ENCODE measurements at regions not wholly inside any gene's neighbourhood (a gene's known extent, or its start where the extent isn't known, plus 50 kb on each side); places are given as distances from the start of the nearest gene placed in this dataset.

- Mint-ChIP-seq H3K27ac (no peak overlapping the region), H3K9me3 (peaks cover 12% of the 10 kb centered on the region), H3K27me3 (ENCODE audit: low read depth) (no peaks in the 10 kb centered on the region), H3K4me1 (no peaks in the 10 kb centered on the region), H3K4me3 (no peak overlapping the region), H3K36me3 (no peaks in the 10 kb centered on the region)
- ATAC-seq, result no peak
- ChIA-PET CTCF (interaction anchor here (1.2 kb wide), 1 partner anchor 86 kb away, joined by 4 read pairs; no protein-coding TSS in a partner anchor), POLR2A (no interaction called here)
- DNase-seq (ENCODE audit: low spot score), result no peak
- TF ChIP-seq AFF4 (CRISPR knock-in tag; IDR thresholded peaks at IDR 0.05; ENCODE audit: borderline replicate concordance) (no peak), ZNF416 (CRISPR knock-in tag; IDR thresholded peaks at IDR 0.05) (no peak), ZNF232 (CRISPR knock-in tag; IDR thresholded peaks at IDR 0.05) (no peak), AR (CRISPR knock-in tag; IDR thresholded peaks at IDR 0.05) (no peak), SMAD4 (CRISPR knock-in tag; IDR thresholded peaks at IDR 0.05) (no peak)
Observed at GRCh38 chr15:94033683-94034020, 197.7 kb upstream of the MCTP2 start.

- no peak overlapping the region for H3K4me3 Mint-ChIP-seq
- peaks cover 7% of the 10 kb centered on the region for H3K9me3 Mint-ChIP-seq
- no peaks in the 10 kb centered on the region for H3K4me1 Mint-ChIP-seq
- no peak overlapping the region for H3K27ac Mint-ChIP-seq
- DNase-seq (ENCODE audit: low spot score) (no peak), ATAC-seq (no peak)
- no peaks in the 10 kb centered on the region for H3K27me3 Mint-ChIP-seq (ENCODE audit: low read depth)
- CTCF ChIA-PET, result interaction anchor here (1.2 kb wide), 1 partner anchor 87 kb away, joined by 4 read pairs; no protein-coding TSS in a partner anchor
- POLR2A ChIA-PET, result no interaction called here
- TF ChIP-seq ZNF396 (CRISPR knock-in tag; IDR thresholded peaks at IDR 0.05; ENCODE audit: borderline replicate concordance), result no peak
- TF ChIP-seq IRF2 (CRISPR knock-in tag; IDR thresholded peaks at IDR 0.05; ENCODE audit: borderline replicate concordance, low read depth), result no peak
- TF ChIP-seq E2F5 (CRISPR knock-in tag; IDR thresholded peaks at IDR 0.05), result no peak
- TF ChIP-seq ZSCAN18 (CRISPR knock-in tag; IDR thresholded peaks at IDR 0.05), result no peak
- TF ChIP-seq JAZF1 (CRISPR knock-in tag; IDR thresholded peaks at IDR 0.05), result no peak
- no peak for TF ChIP-seq ATF6 (CRISPR knock-in tag; IDR thresholded peaks at IDR 0.05)
- no peak for TF ChIP-seq MLX (CRISPR knock-in tag; IDR thresholded peaks at IDR 0.05)
- no peak for TF ChIP-seq SMAD4 (CRISPR knock-in tag; IDR thresholded peaks at IDR 0.05)
- no peak for TF ChIP-seq NFATC4 (CRISPR knock-in tag; IDR thresholded peaks at IDR 0.05)
- no peak for TF ChIP-seq ZNF416 (CRISPR knock-in tag; IDR thresholded peaks at IDR 0.05)
- no peak for TF ChIP-seq TEAD1 (CRISPR knock-in tag; IDR thresholded peaks at IDR 0.05)
- TF ChIP-seq ZNF219 (CRISPR knock-in tag; IDR thresholded peaks at IDR 0.05; ENCODE audit: borderline replicate concordance), result no peak
- no peak for TF ChIP-seq ATF1 (CRISPR knock-in tag; IDR thresholded peaks at IDR 0.05)
- TF ChIP-seq SP1 (CRISPR knock-in tag; conservative IDR thresholded peaks at IDR 0.05), result no peak
- TF ChIP-seq ZNF671 (CRISPR knock-in tag; IDR thresholded peaks at IDR 0.05), result no peak
- TF ChIP-seq RELA (CRISPR knock-in tag; IDR thresholded peaks at IDR 0.05; ENCODE audit: borderline replicate concordance), result no peak
- no peak for TF ChIP-seq ZBTB43 (CRISPR knock-in tag; IDR thresholded peaks at IDR 0.05)
- TF ChIP-seq MYBL2 (CRISPR knock-in tag; IDR thresholded peaks at IDR 0.05), result no peak
- no peak for TF ChIP-seq OVOL2 (CRISPR knock-in tag; IDR thresholded peaks at IDR 0.05; ENCODE audit: borderline replicate concordance)
- H3K36me3 Mint-ChIP-seq, result no peaks in the 10 kb centered on the region
Observed at GRCh38 chr15:94033014-94033682, 198.2 kb upstream of the MCTP2 start.
